OCI-LY1 (cell line): ENCODE measurements at regions not wholly inside any gene's neighbourhood (a gene's known extent, or its start where the extent isn't known, plus 50 kb on each side); places are given as distances from the start of the nearest gene placed in this dataset.

Experiments
- H2AFZ ChIP-seq: fragments of 200-600 bp; sonication (generic), shearing (Covaris generic); 2 replicates; pipeline ENCODE4 v1.6.0; 2014; ENCODE audit warnings: antibody characterized with exemption, mild to moderate bottlenecking, low read length
- H3F3A ChIP-seq: fragments of 200-600 bp; sonication (generic), shearing (Covaris generic); 2 replicates; pipeline ENCODE4 v1.6.0; 2014; ENCODE audit warnings: mild to moderate bottlenecking, antibody characterized with exemption, low read length, moderate library complexity; ENCODE audit not compliant: insufficient read depth
- H3K27ac ChIP-seq: fragments of 200-600 bp; sonication (generic); 2 replicates; pipeline ENCODE4 v1.5.1; 2014; ENCODE audit warnings: low read length, mixed run types, mild to moderate bottlenecking, low read depth; ENCODE audit not compliant: poor library complexity, severe bottlenecking
- H3K27me3 ChIP-seq: fragments of 200-600 bp; sonication (generic); 2 replicates; pipeline ENCODE4 v1.6.0; 2014; ENCODE audit warnings: antibody characterized with exemption, mild to moderate bottlenecking, low read length, moderate library complexity; ENCODE audit not compliant: insufficient read depth
- H3K36me3 ChIP-seq: fragments of 200-600 bp; sonication (generic); 2 replicates; pipeline ENCODE4 v1.6.1; 2014; ENCODE audit warnings: mild to moderate bottlenecking, antibody characterized with exemption, low read length, moderate library complexity, mixed read lengths; ENCODE audit not compliant: insufficient read depth
- H3K4me1 ChIP-seq: fragments of 200-600 bp; sonication (generic); 2 replicates; pipeline ENCODE4 v1.5.1; 2014; ENCODE audit warnings: mild to moderate bottlenecking, low read length, moderate library complexity; ENCODE audit not compliant: insufficient read depth, severe bottlenecking
- H3K4me2 ChIP-seq: fragments of 200-600 bp; sonication (generic), shearing (Covaris generic); 2 replicates; pipeline ENCODE4 v1.6.1; 2014; ENCODE audit warnings: low read length
- H3K4me3 ChIP-seq: fragments of 200-600 bp; sonication (generic); 2 replicates; pipeline ENCODE4 v1.5.1; 2014; ENCODE audit warnings: low read length, low read depth, mild to moderate bottlenecking, mixed read lengths; ENCODE audit not compliant: poor library complexity, severe bottlenecking
- H3K79me2 ChIP-seq: fragments of 200-600 bp; shearing (Covaris generic); 2 replicates; pipeline ENCODE4 v1.6.1; 2016; ENCODE audit warnings: mixed run types, low read length, mixed read lengths; ENCODE audit not compliant: insufficient read depth
- H3K9ac ChIP-seq: fragments of 200-600 bp; sonication (generic), shearing (Covaris generic); 2 replicates; pipeline ENCODE4 v1.6.1; 2014; ENCODE audit warnings: mild to moderate bottlenecking, low read length, mixed read lengths
- H3K9me2 ChIP-seq: fragments of 200-600 bp; sonication (generic), shearing (Covaris generic); 2 replicates; pipeline ENCODE4 v1.6.1; 2014; ENCODE audit warnings: low read depth, mild to moderate bottlenecking, low read length, mixed read lengths
- H3K9me3 ChIP-seq: fragments of 200-600 bp; shearing (Covaris generic); 2 replicates; pipeline ENCODE4 v1.6.1; 2014; ENCODE audit warnings: low read length, mixed read lengths
- H4K20me1 ChIP-seq: fragments of 200-600 bp; sonication (generic), shearing (Covaris generic); 2 replicates; pipeline ENCODE4 v1.6.0; 2016; ENCODE audit warnings: mild to moderate bottlenecking, low read length; ENCODE audit not compliant: insufficient read depth
- CTCF ChIP-seq: fragments of 200-600 bp; sonication (generic), shearing (Covaris generic); IDR thresholded peaks from 2 replicates; pipeline ENCODE4 v1.5.1; 2017; ENCODE audit warnings: mild to moderate bottlenecking, antibody characterized with exemption, low read length, moderate library complexity, mixed read lengths
- EZH2 ChIP-seq: fragments of 200-600 bp; sonication (generic), shearing (Covaris generic); IDR thresholded peaks from 2 replicates; pipeline ENCODE4 v1.8.0; 2017; ENCODE audit warnings: borderline replicate concordance, mixed run types, mild to moderate bottlenecking, antibody characterized with exemption, low read length, moderate library complexity, mixed read lengths

GRCh38 chr2:128427413-128427755, 108.7 kb upstream of the HS6ST1 start:
- Histone ChIP-seq H3K4me2 (no peak overlapping the region), H2AFZ (no peak overlapping the region), H3K9me3 (peaks cover 2% of the 10 kb centered on the region; the same call in 1 of the 2 replicates), H3K36me3 (no peaks in the 10 kb centered on the region; the same call in 1 of the 2 replicates), H4K20me1 (no peaks in the 10 kb centered on the region), H3K27me3 (no peaks in the 10 kb centered on the region), H3K27ac (no peak overlapping the region), H3F3A (no peaks in the 10 kb centered on the region), H3K9ac (no peak overlapping the region), H3K4me1 (no peaks in the 10 kb centered on the region), H3K79me2 (no peaks in the 10 kb centered on the region), H3K9me2 (no peaks in the 10 kb centered on the region), H3K4me3 (no peak overlapping the region)
- TF ChIP-seq EZH2 (no peak), CTCF (no peak)

DNA sequence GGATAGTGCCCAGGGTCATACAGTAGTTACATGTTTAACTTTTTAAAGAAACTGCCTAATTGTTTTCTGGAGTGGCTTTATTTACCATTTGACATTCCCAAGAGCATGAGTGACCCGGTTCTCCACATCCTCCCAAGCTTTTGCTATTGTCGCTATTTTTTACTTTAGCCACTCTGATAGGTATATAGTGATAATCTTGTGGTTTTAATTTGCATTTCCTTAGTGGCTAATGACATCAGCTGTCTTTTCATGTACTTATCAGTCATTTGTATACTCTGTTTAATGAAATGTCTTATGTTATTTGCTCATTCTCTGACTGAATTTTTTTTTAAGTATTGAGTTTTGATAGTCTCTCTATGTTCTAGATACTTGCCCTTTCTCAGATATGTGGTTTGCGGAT, 109.7 kb upstream of the HS6ST1 start:
- Histone ChIP-seq H3K36me3 (no peaks in the 10 kb centered on the region; the same call in 1 of the 2 replicates), H2AFZ (no peak overlapping the region), H3F3A (no peaks in the 10 kb centered on the region), H3K27ac (no peak overlapping the region), H3K27me3 (no peaks in the 10 kb centered on the region), H3K4me3 (no peak overlapping the region), H3K9me3 (peaks cover 2% of the 10 kb centered on the region; the same call in 1 of the 2 replicates), H3K79me2 (no peaks in the 10 kb centered on the region), H4K20me1 (no peaks in the 10 kb centered on the region), H3K4me2 (no peak overlapping the region), H3K4me1 (no peaks in the 10 kb centered on the region), H3K9me2 (no peaks in the 10 kb centered on the region), H3K9ac (no peak overlapping the region)
- TF ChIP-seq CTCF (no peak), EZH2 (no peak)

DNA sequence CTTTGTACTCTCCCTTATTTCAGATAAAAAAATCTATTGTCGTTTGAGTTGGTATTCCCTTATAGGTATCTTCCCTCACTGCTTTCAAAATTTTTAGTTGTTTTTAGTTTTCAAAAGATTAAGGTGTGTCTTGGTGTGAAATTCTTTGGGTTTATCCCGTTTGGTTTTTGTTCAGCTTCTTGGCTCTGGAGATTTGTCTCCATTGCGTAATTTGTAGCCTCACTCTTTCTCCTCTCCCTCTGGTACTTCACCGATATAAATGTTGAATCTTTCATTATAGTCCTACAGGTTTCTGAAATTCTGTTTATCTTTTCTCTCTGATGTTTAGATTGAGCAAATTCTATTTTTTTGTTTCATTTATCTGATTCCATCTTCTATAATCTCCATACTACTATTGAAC, 113.8 kb upstream of the HS6ST1 start:
- no peaks in the 10 kb centered on the region for H3K4me1 ChIP-seq
- TF ChIP-seq CTCF (no peak), EZH2 (no peak)

More for the DNA sequence above, 113.8 kb upstream of the HS6ST1 start:
- no peak overlapping the region for H3K4me2 ChIP-seq
- H3K36me3 ChIP-seq = no peaks in the 10 kb centered on the region; the same call in 1 of the 2 replicates
- H2AFZ ChIP-seq = no peak overlapping the region
- H3F3A ChIP-seq = no peaks in the 10 kb centered on the region
- no peak overlapping the region for H3K27ac ChIP-seq
- no peak overlapping the region for H3K4me3 ChIP-seq
- no peaks in the 10 kb centered on the region for H4K20me1 ChIP-seq
- no peaks in the 10 kb centered on the region for H3K9me2 ChIP-seq
- H3K9me3 ChIP-seq = peaks cover 2% of the 10 kb centered on the region; the same call in 1 of the 2 replicates
- H3K9ac ChIP-seq = no peak overlapping the region
- no peaks in the 10 kb centered on the region for H3K27me3 ChIP-seq
- no peaks in the 10 kb centered on the region for H3K79me2 ChIP-seq
